NCI-H748 treated with DMSO at 0.1 percent for 48 hours (cell line): ENCODE measurements at regions not wholly inside any gene's neighbourhood (a gene's known extent, or its start where the extent isn't known, plus 50 kb on each side); places are given as distances from the start of the nearest gene placed in this dataset.
"Not testable (repeated sequence)": the region's sequence is repeated elsewhere in the genome, so short reads cannot be mapped to it uniquely, and the experiment has no call there.

Experiments
- DNase-seq: peaks from one replicate; lab custom pipeline; 2025; lab: John Stamatoyannopoulos, UW

DNA sequence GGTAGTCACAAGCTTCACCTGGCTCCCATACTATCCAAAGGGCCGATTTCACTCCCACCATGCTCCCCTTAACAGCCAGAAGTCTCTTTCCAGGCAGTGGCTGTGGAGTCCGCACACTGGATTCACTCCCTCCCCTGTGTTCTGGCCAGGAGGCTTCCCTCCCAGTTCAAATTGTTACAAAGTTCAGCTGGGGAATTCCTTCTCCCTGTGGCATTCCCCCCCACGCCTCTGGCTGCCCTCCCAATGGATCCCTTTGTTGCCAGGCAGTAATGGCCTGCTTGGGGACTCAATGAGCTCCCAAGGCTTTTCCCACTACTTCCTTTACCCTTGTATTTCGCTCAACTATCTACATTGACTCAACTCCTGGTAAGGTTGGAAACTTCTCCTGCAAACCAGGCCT lies 1921.4 kb upstream of the PCDH20 start:
- DNase-seq, result no peak

DNA sequence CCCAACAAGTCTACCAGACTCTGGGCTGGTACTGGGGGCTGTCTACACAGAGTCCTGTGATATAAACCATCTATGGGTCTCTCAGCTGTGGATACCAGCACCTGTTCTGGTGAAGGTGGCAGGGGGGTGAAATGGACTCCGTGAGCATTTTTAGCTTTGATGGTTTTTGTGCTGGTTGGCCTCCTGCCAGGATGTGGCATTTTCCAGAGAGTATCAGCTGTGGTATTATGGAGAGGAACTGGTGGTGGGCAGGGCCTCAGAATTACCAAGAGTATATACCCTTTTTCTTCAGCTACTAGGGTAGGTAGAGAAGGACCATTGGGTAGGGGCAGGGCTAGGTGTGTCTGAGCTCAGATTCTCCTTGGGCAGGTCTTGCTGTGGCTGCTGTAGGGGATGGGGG lies 1920.9 kb upstream of the PCDH20 start:
- DNase-seq, result no peak

DNA sequence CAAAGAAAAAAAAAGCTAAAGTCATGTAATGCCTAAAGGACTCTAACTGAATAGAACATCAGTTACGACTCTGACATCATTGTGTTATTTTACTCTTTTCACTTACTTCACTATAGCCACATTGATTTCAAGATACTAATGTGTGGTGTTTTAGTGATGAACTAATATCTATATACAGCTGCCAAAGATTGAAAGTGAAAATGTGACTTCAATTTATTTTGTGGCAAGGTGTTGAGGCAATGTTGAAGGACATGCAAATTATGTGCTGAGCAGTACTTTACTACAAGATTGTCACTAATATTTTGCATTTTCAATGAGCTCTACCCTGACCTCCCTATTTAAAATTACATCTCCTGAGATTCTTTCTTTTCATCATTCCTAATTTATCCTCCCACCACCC lies 1911.9 kb upstream of the PCDH20 start:
- no peak for DNase-seq

DNA sequence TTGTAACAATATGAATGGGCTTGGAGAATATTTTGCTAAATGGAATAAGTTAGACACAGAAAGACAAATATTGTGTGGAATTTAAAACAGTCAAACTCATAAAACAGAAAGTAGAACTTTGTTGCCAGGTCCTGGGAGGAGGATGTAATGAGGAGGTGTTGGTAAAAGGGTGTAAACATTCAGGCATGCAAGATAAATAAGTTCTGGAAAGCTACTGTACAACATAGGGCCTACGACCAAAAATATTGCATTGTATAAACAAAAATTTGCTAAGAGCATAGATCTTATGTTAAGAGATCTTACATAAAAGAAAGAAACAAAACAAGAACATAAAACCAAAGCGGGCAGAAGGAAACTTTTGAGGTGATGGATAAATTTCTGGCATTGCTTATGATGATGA lies 1907.8 kb upstream of the PCDH20 start:
- DNase-seq, result no peak

DNA sequence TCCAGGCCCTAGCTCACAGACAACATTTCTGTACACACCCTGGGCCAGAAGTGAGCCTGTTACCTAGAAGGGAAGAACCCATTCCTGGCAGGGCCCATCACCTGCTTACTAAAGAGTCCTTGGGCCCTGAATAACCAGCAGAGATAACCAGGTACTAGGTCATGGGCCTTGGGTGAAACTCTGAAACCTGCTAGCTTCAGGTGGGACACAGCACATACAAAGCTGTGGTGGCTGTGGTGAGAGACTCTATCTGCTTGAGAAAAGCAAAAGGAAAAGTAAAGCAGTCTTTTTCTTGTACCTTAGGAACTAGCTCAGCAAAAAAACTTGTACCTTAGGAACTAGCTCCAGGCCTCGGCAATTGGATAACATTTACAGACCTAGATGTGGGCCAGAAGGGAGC lies 1895.9 kb upstream of the PCDH20 start:
- no peak for DNase-seq

DNA sequence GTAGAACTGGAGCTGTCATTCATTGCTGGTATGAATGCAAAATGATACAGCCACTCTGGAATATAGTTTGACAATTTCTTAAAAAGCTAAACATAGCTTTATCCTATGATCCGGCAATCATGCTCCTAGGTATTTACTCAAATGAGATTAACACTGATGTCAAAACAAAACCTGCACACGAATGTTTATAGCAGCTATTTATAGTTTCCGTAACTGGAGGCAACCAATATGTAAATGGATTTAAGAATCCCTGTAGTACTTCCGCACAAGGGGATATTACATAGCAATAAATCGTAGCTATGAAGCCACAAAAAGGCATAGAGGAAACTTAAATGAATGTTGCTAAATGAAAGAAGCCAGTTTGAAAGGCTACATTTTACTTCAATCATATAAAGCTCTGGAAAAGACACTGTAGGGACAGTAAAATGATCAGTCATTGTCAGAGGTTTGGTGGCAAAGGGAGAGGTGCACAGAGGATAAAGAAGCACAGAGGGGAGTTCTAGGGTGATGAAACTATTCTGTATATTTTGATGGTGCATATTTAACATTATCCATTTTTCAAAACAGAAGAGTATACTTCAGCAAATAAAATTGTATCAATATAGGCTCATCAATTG lies 1893.0 kb upstream of the PCDH20 start:
- DNase-seq, result no peak

DNA sequence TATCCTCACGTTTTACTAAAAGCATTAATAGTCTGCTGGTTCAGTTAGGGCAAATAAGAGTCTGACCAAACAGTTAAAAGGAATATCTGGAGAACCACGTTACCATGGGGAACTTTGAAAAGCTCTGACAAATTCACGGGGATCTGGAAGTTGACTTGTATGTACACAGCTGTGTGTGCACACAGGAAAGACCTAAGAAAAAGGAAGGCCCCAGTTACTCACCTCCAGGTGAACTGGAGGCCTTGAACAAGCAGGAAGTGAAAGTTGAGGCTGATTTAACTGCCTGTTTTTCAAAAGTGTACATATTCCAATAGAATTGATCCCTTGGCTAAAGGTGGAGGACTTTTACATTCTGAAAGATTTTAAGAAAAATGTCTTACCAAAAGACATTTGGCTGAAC lies 1891.6 kb upstream of the PCDH20 start:
- DNase-seq, result no peak

DNA sequence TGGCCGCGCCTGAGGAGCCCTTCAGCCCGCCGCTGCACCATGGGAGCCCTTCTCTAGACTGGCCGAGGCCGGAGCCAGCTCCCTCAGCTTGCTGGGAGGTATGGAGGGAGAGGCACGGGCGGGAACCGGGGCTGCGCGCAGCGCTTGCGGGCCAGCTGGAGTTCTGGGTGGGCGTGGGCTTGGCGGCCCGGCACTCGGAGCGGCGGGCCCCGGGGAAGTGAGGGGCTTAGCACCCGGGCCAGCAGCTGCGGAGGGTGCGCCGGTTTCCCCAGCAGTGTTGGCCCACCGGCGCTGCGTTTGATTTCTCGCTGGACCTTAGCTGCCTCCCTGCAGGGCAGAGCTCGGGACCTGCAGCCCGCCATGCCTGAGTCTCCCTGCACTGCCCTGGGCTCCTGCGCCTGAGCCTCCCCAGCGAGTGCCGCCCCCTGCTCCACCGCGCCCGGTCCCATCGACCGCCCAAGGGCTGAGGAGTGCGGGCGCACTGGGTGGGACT lies 1890.0 kb upstream of the PCDH20 start:
- no peak for DNase-seq

DNA sequence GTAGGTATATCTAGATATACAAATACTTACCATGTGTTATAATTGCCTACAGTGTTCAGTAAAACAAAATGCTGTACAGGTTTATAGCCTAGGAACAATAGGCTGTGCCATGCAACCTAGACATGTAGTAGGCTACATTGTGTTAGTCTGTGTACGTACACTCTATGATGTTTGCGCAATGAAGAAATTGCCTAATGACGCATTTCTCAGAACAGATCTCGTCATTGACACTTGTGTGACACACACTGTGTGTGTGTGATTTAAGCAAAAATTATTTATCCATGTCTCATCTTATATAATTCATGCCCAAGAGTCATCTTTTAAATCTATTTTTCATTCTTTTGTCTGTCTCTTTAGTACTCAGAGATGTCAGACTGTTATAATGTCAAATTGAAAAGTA lies 1888.8 kb upstream of the PCDH20 start:
- DNase-seq, result no peak

DNA sequence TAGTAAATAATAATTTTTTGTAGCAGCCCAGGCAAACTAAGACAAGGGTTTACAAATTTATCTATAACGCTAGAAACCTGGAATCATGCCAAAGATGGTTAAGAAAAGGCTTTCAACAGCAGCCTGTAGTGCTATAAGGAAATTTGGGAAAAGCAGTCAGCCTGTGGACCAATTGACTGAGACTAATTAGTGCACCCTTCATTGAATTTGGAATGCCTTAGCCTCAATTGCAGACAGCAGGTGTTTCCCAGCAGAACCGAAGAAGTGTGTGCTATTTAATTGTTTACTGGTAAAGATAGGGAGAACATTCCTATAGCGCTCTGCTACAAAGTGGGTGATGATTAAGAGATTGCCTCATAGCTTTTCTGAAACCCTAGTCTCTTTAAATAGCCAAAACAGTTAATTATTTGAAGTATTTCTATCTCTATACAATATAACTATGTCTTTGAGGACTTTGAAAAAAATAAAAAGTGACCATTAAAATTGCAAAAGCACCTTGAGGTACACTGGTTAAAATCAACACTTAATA lies 1884.3 kb upstream of the PCDH20 start:
- no peak for DNase-seq

DNA sequence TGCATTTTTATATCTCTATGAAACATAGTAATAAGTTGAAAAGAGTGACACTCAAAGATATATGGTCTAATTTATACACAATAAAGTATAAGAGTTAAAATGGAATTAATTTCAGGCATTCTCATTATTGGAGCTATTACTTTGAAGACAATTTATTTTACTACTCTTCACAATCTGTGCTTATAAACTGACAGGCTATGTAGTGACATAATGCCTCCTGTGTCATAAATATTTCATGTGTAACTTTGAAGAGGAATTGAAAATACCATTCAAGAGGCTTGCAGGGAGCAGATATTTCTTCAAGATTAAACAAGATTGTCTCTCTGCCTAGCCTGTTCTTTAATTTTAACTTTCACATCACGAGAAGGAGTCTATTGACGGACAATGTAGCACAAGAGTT lies 1881.5 kb upstream of the PCDH20 start:
- no peak for DNase-seq

DNA sequence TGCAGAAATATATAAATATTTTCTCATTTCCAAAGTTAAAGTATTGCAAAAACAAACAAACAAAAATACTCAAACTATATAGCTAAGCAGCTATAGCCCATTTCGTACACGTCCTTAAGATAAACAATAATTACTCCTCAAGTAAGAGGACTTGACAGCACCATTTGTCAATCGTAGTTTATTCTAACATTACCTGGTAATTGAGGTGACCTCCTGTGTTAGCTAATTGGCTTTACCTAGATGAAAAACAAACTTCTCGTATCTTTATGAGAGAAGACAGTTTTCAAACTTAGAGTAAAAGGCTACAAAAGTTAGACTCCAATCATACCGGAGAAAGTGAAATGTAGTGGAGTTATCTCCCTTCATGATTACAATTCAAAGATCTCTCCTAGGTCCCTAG lies 1876.1 kb upstream of the PCDH20 start:
- DNase-seq, result no peak

DNA sequence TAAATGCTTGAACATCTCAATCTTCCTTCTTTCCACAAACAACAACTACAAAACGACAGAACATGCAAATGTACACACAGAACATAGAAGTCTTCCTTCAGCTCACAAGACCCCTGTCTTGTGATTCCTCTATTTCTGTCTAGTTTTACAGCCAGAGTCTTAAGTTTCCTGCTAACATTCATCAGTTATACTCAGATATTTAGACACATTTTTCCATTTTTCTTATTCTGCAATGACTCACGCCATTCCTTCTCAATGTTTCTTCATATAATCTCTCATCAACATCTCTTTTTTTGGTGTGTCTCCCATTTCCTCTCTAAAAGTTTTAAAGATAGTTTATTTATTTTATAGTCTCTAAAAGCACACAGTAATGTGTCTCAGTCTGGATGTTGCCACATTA lies 1872.9 kb upstream of the PCDH20 start:
- no peak for DNase-seq

DNA sequence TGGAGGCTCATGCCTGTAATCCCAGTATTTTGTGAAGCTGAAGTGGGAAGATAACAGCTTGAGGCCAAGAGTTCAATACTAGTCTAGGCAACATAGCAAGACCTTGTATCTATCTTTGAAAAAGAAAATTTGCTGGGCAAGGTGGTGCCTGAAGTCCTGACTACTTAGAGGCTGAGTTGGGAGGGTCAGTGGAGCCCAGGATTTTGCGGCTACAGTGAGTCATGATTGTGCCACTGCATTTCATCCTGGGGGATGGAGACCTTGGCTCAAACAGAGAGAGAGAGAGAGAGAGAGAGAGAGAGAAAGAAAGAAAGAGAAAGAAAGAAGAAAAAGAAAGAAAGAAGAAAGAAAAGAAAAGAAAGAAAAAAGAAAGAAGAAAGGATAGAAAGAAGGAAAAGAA lies 1872.3 kb upstream of the PCDH20 start:
- no peak for DNase-seq

DNA sequence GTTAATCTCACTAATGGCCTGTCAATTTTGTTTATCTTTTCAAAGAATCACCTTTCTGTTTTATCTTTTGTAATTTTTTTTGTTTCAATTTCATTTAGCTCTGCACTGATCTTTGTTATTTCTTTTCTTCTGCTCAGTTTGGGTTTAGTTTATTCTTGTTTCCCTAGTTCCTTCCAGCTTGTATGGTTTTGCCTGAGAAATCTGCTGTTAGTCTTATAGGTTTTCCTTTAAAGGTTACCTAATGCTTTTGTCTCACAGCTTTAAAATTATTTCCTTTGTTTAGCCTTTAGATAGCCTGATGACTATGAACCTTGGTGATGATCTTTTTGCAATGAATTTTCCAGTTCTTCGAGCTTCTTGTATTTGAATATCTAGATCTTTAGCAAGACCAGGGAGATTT lies 1869.8 kb upstream of the PCDH20 start:
- DNase-seq, result no peak

DNA sequence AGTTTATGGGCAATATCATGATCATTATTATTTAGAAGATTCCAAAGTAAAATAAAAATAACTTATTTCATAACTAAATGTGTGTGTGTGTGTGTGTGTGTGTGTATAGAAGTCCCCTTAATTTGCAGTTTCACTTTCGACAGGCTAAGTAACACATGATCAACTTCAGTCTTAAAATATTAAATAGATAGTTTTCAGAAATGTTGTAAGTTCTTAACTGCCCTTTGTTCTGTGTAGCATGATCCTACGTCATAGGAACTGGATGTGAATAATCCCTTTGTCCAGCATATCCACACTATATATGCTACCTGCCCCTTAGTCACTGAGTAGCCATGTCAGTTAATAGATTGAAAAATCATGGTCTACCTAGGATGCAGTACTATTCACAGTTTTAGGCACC lies 1863.5 kb upstream of the PCDH20 start:
- DNase-seq, result no peak

DNA sequence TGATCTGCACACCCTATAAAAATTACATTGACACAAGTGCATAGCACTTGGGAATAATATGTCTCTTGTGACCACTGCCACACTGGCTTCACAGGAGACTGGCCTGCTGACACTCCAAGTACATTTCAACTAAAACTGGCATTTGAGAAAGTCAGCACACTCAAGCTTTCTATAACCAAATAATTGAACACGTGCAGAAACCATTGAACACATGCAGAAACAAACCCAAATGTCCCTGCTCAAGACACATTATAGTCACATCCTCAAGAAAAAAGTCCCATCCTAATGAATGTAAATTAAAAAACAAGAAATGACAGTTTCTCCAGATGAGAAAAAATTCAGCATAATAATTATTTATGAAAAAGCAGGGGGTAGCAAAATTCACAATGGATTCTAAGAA lies 1859.1 kb upstream of the PCDH20 start:
- DNase-seq, result no peak

DNA sequence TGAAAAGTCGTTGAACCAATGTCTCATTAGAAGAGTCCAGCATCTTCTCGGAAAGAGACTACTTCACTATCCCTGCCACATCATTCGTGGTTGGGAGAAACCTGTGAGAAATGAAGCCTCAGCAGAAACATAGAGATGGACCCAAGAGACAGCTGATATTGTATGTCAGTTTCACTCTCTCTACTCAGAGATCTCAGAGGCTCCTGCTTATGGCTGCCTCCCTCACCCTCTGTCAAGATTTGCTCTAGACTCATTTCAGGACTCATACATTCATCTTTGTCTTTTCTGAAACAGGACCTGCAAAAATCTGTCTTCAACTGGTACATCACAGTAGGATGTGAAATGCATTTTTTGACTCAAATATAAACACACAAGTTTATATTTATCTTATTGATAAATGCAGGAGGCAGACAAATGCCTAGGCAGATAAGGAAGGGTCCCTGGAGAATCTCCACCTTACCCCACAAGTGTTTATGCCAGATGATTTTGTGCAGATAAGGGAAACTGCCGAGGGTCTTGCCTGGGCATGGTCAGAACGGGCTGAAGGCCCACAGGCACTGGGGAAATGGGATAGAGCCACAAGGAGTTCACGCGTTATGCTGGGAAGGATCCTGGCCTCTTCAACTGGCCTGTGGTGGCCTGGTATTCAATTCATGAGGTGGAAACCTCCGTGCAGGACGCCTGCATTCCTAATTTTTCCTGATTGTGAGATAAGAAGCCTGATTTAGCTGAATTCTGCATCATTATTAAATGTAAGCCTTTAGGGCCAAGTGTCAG lies 1834.0 kb upstream of the PCDH20 start:
- no peak for DNase-seq

DNA sequence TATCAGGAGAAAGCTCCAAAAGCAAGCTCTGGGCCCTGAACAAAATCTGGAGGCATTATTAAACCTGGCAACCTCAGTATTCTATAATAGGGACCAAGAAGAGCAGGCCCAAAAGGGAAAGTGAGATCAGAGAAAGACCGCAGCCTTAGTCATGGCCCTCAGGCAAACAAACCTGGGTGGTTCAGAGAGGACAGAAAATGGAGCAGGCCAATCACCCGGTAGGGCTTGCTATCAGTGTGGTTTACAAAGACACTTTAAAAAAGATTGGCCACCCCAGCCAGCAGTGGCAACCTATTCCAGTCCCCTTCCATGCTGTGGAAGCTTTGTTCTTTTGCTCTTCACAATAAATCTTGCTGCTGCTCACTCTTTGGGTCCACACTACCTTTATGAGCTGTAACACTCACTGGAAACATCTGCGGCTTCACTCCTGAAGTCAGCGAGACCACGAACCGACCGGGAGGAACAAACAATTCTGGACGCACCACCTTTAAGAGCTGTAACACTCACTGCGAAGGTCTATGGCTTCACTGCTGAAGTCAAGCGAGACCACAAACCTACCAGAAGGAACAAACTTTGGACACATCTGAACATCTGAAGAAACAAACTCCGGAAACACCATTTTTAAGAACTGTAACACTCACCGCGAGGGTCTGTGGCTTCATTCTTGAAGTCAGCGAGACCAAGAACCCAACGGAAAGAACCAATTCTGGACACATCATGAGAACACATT lies 1821.2 kb upstream of the PCDH20 start:
- DNase-seq, result not testable (repeated sequence)

DNA sequence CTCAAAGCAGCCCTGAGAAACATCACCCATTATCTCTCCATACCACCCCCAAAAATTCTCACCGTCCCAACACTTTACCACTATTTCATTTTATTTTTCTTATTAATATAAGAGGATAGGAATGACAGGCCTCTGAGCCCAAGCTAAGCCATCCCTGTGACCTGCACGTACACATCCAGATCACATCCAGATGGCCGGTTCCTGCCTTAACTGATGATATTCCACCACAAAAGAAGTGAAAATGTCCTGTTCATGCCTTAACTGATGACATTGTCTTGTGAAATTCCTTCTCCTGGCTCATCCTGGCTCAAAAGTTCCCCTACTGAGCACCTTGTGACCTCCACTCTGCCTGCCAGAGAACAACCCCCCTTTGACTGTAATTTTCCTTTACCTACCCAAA lies 1802.9 kb upstream of the PCDH20 start:
- not testable (repeated sequence) for DNase-seq

DNA sequence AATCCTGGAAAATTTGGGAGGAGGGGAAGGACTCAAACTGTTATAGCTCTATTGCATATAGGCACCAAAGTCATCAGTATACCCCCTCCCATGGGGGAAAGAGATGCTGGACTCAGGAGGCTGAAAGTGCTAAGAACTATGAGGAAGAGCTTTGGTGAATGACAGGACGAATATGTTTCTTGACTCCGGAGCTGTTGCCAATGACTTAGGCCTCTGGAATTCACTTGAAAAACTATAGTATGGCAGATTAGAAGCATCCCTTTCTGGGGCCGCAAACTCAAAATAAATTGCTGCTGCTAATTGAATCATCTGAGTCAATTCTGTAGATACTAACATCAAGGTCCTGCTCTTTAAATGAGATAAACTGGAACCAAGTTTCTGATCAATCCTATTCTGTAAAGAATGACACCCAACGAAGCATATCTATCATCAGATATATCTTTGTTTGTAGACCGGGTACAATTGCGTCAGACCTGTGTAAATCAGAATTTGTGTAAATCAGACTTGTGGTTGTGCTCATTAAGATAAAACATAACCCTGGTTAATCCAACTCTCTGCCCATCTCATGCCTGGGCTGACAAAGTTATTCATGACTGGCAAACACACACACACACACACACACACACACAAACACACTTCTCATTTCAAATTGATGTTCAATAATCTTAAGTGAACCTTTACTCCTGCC lies 1793.8 kb upstream of the PCDH20 start:
- DNase-seq, result no peak

DNA sequence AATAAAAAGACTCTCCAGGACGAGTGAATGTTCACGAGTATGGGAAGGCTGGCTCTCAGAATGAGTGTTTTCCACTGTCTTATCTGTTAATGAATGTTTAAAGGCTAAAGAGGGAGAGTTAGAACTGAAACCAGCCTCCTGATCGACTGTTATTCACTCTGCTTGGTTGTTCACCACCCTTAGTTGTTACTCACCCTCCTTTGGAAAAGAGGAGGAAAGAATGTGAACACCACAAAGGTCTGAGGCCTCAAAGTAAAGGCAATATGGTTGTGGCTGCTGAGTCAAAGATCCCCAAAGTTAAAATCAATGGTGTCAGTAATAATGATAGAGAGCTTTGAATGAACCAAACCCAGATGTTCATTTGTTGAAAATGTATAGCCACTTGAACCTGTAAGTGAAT lies 1793.2 kb upstream of the PCDH20 start:
- no peak for DNase-seq
